C4-2B (cell line): ENCODE measurements at regions not wholly inside any gene's neighbourhood (a gene's known extent, or its start where the extent isn't known, plus 50 kb on each side); places are given as distances from the start of the nearest gene placed in this dataset.

Experiments used
- CTCF ChIP-seq: fragments of 450-650 bp; conservative IDR thresholded peaks from 2 replicates; pipeline ENCODE4 v1.5.1; 2017; ENCODE audit warnings: mild to moderate bottlenecking
- ZFX ChIP-seq: fragments of 450-650 bp; IDR thresholded peaks from 2 replicates; pipeline ENCODE4 v1.6.1; 2017

- no peak for TF ChIP-seq CTCF
- no peak for TF ChIP-seq ZFX
Observed at GRCh38 chr7:22667187-22667561, 59.8 kb upstream of the IL6 start.
